LoVo (cell line): ENCODE measurements at regions not wholly inside any gene's neighbourhood (a gene's known extent, or its start where the extent isn't known, plus 50 kb on each side); places are given as distances from the start of the nearest gene placed in this dataset.
"Not testable (repeated sequence)": the region's sequence is repeated elsewhere in the genome, so short reads cannot be mapped to it uniquely, and the experiment has no call there.

Experiments used
- DNase-seq: peaks from one replicate; pipeline ENCODE4 v3.0.0-alpha.2; 2016; ENCODE audit warnings: low spot score

GRCh38 chrX:145393702-145394235 is 146.5 kb downstream of the SPANXN1 start:
- no peak for DNase-seq

- no peak for DNase-seq
Observed at GRCh38 chrX:145394344-145394743, 147.0 kb downstream of the SPANXN1 start.

DNA sequence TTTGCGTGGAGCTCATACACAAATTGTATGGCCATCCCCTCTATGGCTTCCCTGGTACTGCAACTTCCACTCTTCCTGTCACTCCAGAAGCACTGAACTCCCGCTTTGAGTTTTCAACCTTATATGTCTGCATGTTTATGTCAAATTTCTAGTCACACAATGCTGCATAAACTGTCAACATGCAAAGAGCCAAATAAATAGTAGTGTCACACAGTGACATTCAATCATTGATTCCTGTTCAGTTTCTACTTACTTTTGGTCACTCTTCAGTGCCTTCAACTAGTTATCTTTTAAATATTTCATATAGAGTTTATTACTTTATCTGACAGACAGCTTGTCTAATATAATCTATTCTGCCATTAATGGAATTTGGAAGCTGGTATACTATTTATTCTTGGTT is 149.3 kb downstream of the SPANXN1 start:
- DNase-seq, result no peak

DNA sequence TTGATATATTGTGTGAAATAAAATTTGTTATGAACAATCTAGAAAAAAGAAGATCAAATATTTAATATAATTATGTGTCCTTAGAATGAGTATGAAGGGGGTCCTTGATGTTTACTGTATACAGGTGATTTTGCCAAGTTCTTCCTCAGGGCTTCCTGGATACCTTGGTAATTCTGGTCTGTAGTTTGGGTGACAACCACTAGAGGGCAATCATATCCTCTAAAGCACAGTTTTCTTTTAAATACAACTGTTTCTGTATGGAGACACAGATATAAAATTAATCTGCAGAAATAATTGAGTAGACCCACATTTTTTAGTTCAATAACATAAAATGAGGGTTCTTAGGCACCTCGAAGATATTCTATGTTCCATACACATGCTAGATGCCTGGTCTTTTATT is 157.7 kb downstream of the SPANXN1 start:
- peak; percentile 3 for DNase-seq

GRCh38 chrX:145410622-145411021 is 163.3 kb downstream of the SPANXN1 start:
- DNase-seq, result no peak

- DNase-seq, result not testable (repeated sequence)
Observed at GRCh38 chrX:145436211-145436610, 188.9 kb downstream of the SPANXN1 start.

GRCh38 chrX:145464650-145465049 is 217.3 kb downstream of the SPANXN1 start:
- DNase-seq, result no peak

DNA sequence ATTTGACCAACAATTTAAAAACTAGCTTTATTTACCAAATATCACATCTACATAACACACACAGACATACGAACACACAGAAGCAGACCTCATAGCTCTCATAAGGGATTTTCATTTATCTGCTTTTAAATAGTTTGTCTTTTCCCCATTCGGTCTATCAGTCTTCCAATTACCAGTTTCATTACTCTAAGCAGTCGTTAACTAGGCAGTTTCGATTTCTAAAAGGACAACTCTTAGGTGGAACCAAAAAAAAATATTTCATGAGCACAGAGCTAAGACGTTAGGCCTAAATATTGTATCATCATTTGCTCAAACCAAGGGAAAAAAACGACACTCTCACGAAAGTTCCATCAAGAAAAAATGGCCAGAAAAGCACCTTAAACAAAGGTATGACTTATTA is 228.4 kb downstream of the SPANXN1 start:
- no peak for DNase-seq

DNA sequence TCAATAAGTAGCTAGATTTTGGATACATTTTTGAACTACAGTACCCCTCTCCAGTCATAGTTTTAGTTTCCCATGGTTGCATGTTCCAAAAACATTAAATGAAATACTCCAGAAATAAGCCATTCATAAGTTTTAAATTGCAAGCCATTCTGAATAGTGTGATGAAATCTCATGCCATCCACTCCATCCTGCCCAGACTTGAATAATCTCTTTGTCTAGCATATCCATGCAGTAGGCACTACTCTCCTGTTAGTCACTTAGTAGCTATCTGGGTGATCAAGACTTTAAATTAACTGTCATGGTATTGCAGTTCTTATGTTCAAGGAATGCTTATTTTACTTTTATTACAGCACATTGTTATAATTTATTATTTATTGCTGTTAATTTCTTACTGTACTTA is 237.4 kb downstream of the SPANXN1 start:
- DNase-seq, result no peak

GRCh38 chrX:145502670-145503069 is 255.4 kb downstream of the SPANXN1 start:
- DNase-seq, result no peak

DNA sequence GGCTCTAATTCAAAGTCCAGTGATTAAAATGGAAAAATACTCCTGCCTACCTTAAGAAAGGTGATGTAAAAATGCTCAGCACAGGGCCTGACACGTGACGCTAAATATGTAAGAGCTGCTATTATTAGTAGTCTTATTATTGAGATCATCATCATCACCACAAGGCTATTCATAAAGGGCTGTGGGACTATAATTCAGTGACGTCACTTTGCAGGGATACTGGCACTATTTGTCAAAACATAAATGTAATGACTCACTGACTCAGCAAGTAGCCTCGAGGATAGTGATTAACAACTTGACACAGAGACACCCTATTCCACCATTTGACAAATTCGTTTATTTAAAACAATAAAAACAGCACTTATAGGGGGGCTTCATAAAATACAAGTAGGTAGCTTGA is 258.9 kb downstream of the SPANXN1 start:
- no peak for DNase-seq

- no peak for DNase-seq
Observed at GRCh38 chrX:145524931-145525330, 277.6 kb downstream of the SPANXN1 start.

DNA sequence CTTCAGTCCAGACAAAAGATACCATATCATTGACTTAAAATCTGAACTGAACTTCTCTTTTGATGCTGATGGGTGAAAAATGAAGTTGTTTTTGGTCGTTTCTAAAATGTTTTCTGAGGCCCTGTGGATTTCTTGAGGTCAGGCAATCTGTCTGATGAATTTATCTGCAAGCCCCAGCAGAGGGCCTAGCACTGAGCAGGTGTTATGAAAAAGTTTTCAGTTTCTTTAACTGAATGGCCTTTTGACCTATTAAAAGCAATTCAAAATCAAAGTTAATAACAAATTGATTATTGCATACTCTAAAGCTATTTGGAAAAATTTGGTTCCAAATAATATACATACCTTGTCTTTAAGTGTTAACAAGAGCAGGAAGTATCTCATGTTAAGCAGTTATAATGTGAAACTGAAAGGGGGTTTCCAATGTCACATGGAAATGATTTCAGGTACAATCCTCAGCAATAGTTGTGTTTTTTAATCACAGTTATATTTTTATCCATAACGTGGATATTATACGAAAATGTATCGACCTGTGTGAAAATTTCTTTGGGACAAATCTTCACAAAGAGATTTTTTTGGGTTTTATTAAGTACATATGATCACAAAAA is 285.0 kb downstream of the SPANXN1 start:
- DNase-seq, result no peak

- DNase-seq, result no peak
Observed at GRCh38 chrX:145533534-145533933, 284.1 kb upstream of the SLITRK2 start.

GRCh38 chrX:145549496-145549895 is 268.1 kb upstream of the SLITRK2 start:
- no peak for DNase-seq

DNA sequence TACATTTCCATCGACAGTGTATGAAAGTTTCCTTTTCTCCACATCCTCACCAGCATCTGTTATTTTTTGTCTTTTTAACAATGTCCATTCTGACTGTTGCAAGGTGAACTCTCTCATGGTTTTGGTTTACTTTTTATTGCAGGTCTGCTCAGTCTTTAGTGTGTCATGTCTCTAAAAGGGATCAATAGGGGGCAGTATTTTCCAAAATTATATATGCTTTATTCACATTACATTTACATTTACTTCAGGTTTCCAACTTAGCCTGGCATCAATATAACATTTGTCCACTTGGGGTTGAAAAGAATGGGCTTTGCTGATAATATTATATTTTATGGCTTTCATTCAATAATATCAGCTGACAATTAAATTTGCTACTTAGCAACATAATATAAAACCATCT is 265.0 kb upstream of the SLITRK2 start:
- no peak for DNase-seq

- DNase-seq, result no peak
Observed at GRCh38 chrX:145553702-145554101, 263.9 kb upstream of the SLITRK2 start.

GRCh38 chrX:145563159-145563558 is 254.5 kb upstream of the SLITRK2 start:
- DNase-seq, result no peak

GRCh38 chrX:145609951-145610511 is 207.6 kb upstream of the SLITRK2 start:
- no peak for DNase-seq

DNA sequence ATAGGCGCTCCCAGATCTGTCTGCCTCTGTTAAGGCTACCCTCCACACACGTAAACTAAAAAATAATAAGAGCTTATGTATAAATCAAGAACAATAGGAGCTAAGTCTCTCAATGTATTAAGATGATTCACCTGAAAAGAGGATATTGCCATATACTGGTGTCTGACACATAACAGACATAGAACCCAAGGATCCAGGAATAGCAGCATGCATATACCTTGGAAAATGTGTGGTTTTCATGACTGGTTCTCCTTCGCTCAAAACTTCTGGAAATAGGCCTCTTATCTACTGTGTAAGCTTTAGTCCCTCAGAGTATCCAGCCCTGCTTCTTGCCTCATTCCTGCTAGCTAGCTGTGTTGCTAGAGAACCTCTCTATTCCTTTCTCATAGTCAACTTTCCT is 203.7 kb upstream of the SLITRK2 start:
- no peak for DNase-seq

DNA sequence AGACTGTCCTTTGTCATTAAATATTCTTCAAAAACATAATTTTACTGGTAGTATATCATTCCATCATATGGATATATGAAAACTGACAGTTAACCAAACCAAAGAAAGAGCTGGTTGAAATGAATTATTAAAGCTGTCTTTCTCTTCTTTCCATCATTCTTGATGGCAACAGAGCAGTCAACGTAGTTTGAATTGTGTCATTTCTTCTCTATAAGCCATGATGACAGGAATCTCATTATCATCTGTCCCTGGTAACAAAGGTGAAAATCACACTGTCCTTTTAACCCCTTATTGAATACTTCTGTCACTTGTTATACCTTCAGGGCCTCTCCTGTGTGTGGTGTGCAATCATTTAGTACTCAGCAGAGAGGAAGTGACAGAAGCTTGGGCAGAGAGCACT is 197.0 kb upstream of the SLITRK2 start:
- no peak for DNase-seq

GRCh38 chrX:145623453-145623852 is 194.2 kb upstream of the SLITRK2 start:
- DNase-seq, result no peak

- DNase-seq, result no peak
Observed at GRCh38 chrX:145630081-145630480, 187.5 kb upstream of the SLITRK2 start.

GRCh38 chrX:145630806-145631435 is 186.7 kb upstream of the SLITRK2 start:
- no peak for DNase-seq
